H1 (cell line): ENCODE measurements at regions not wholly inside any gene's neighbourhood (a gene's known extent, or its start where the extent isn't known, plus 50 kb on each side); places are given as distances from the start of the nearest gene placed in this dataset.
A peak's percentile ranks its signal among the peaks of the same experiment; 100 is the strongest.

Experiments
- CTCF ChIA-PET: fragments of 300-600 bp; sonication (Branson Sonifier 250); formaldehyde crosslinking; loops from one replicate; lab custom pipeline; 2021; ENCODE audit not compliant: partially characterized antibody; lab: Charles Lee
- POLR2A ChIA-PET: fragments of 300-600 bp; sonication (Branson Sonifier 250); formaldehyde crosslinking; loops from one replicate; lab custom pipeline; 2021; ENCODE audit warnings: inconsistent platforms; ENCODE audit not compliant: partially characterized antibody; lab: Charles Lee
- DNase-seq, 2 experiments: peaks; one replicate each; pipeline versions ENCODE4 v3.0.0 to v3.0.0-alpha.2; 2010 to 2022; ENCODE audit warnings: low spot score in 2 of 2, low read depth in 1 of 2, mixed read lengths in 1 of 2
- FAIRE-seq: peaks from 2 replicates; lab custom pipeline; 2011; peaks lifted over from hg19 to GRCh38; lab: Jason Lieb, UNC
- H2AFZ ChIP-seq: 2 replicates; pipeline ENCODE4 v1.8.1; 2012; ENCODE audit warnings: low read length, inconsistent platforms
- H2AK5ac ChIP-seq: 2 replicates; pipeline ENCODE4 v1.6.1; 2013; ENCODE audit warnings: low read depth, low read length
- H2BK120ac ChIP-seq: replicated peaks from 2 replicates; pipeline ENCODE3; 2013; ENCODE audit warnings: low read depth, low read length, inconsistent platforms
- H2BK12ac ChIP-seq: 2 replicates; pipeline ENCODE4 v1.6.1; 2013; ENCODE audit warnings: low read depth, low read length
- H2BK15ac ChIP-seq: 2 replicates; pipeline ENCODE4 v1.6.1; 2013; ENCODE audit warnings: low read length
- H2BK20ac ChIP-seq: 2 replicates; pipeline ENCODE4 v1.6.1; 2013; ENCODE audit warnings: low read length
- H2BK5ac ChIP-seq: 2 replicates; pipeline ENCODE4 v1.6.1; 2013; ENCODE audit warnings: low read depth, low read length
- H3K14ac ChIP-seq: 2 replicates; pipeline ENCODE4 v1.6.1; 2013; ENCODE audit warnings: inconsistent platforms; ENCODE audit not compliant: insufficient read length
- H3K18ac ChIP-seq: 2 replicates; pipeline ENCODE4 v1.6.1; 2013; ENCODE audit warnings: low read length; ENCODE audit errors: extremely low read depth
- H3K23ac ChIP-seq: 2 replicates; pipeline ENCODE4 v1.6.1; 2013; ENCODE audit warnings: inconsistent platforms; ENCODE audit not compliant: insufficient read length
- H3K23me2 ChIP-seq: 2 replicates; pipeline ENCODE4 v1.6.1; 2013; ENCODE audit warnings: low read depth, low read length
- H3K27ac ChIP-seq: 2 replicates; pipeline ENCODE4 v1.6.1; 2011; ENCODE audit warnings: low read depth, low read length, inconsistent platforms
- H3K27me3 ChIP-seq, 4 experiments: replicated peaks in 1 of 4; 1 replicate in 1 of 4; 2 replicates in 3 of 4; pipeline versions ENCODE4 v1.6.1 to v1.8.1; 2011 to 2013; ENCODE audit warnings: low read length in 3 of 4, mild to moderate bottlenecking in 3 of 4, inconsistent platforms in 2 of 4, mixed read lengths in 2 of 4, moderate library complexity in 1 of 4; ENCODE audit not compliant: control insufficient read depth in 3 of 4, insufficient read depth in 3 of 4; ENCODE audit errors: extremely low read depth in 1 of 4
- H3K36me3 ChIP-seq, 4 experiments: 2 replicates each; pipeline versions ENCODE4 v1.6.1 to v1.8.1; 2011 to 2013; ENCODE audit warnings: mild to moderate bottlenecking in 4 of 4, low read length in 3 of 4, moderate library complexity in 2 of 4, control low read depth in 1 of 4, inconsistent platforms in 1 of 4; ENCODE audit not compliant: insufficient read depth in 4 of 4, control insufficient read depth in 2 of 4
- H3K4ac ChIP-seq: replicated peaks from 2 replicates; pipeline ENCODE3; 2013; ENCODE audit warnings: low read length, low read depth, mixed read lengths, inconsistent platforms; ENCODE audit not compliant: insufficient read length
- H3K4me1 ChIP-seq, 4 experiments: replicated peaks in 1 of 4; 1 replicate in 1 of 4; 2 replicates in 3 of 4; pipeline versions ENCODE4 v1.6.1 to v1.8.1; 2011 to 2013; ENCODE audit warnings: low read length in 3 of 4, inconsistent platforms in 2 of 4, mixed read lengths in 1 of 4; ENCODE audit not compliant: insufficient read depth in 4 of 4, control insufficient read depth in 3 of 4
- H3K4me2 ChIP-seq, 2 experiments: 2 replicates each; pipeline versions ENCODE4 v1.6.1 to v1.8.1; 2011 to 2013; ENCODE audit warnings: low read depth in 2 of 2, low read length in 2 of 2, control low read depth in 1 of 2, inconsistent platforms in 1 of 2, mild to moderate bottlenecking in 1 of 2; ENCODE audit not compliant: insufficient read depth in 1 of 2
- H3K4me3 ChIP-seq, 4 experiments: fragments of 200-600, 300-600 bp in 1 of 4; sonication (generic), shearing (Covaris generic), sonication (Bioruptor Twin) in 1 of 4; 2 replicates each; pipeline versions ENCODE4 v1.5.1 to v1.8.1; 2011 to 2016; ENCODE audit warnings: low read length in 4 of 4, low read depth in 3 of 4, control low read depth in 2 of 4, inconsistent platforms in 2 of 4, mild to moderate bottlenecking in 2 of 4, mixed read lengths in 1 of 4, moderate library complexity in 1 of 4; ENCODE audit not compliant: insufficient read depth in 2 of 4; ENCODE audit errors: extremely low read depth in 1 of 4
- H3K56ac ChIP-seq: replicated peaks from 2 replicates; pipeline ENCODE3; 2013; ENCODE audit warnings: low read depth, mild to moderate bottlenecking, mixed read lengths, low read length, inconsistent platforms; ENCODE audit not compliant: insufficient read length
- H3K79me1 ChIP-seq: 2 replicates; pipeline ENCODE4 v1.6.1; 2013; ENCODE audit warnings: low read depth, low read length, control low read depth
- H3K79me2 ChIP-seq, 2 experiments: 2 replicates each; pipeline versions ENCODE4 v1.6.1 to v1.8.1; 2012 to 2013; ENCODE audit warnings: low read length in 2 of 2, mild to moderate bottlenecking in 2 of 2, inconsistent platforms in 1 of 2; ENCODE audit not compliant: insufficient read depth in 2 of 2, control insufficient read depth in 1 of 2
- H3K9ac ChIP-seq, 4 experiments: replicated peaks in 1 of 4; 1 replicate in 1 of 4; 2 replicates in 3 of 4; pipeline versions ENCODE4 v1.6.1 to v1.8.1; 2011 to 2013; ENCODE audit warnings: low read depth in 3 of 4, low read length in 3 of 4, control low read depth in 2 of 4, mild to moderate bottlenecking in 2 of 4, moderate library complexity in 2 of 4, inconsistent platforms in 1 of 4; ENCODE audit errors: extremely low read depth in 1 of 4
- H3K9me3 ChIP-seq, 2 experiments: 2 replicates each; pipeline versions ENCODE4 v1.6.1 to v1.8.1; 2012 to 2013; ENCODE audit warnings: mild to moderate bottlenecking in 2 of 2, moderate library complexity in 2 of 2, control low read depth in 1 of 2, inconsistent platforms in 1 of 2, low read depth in 1 of 2, low read length in 1 of 2, mixed read lengths in 1 of 2; ENCODE audit not compliant: insufficient read depth in 2 of 2
- H4K20me1 ChIP-seq, 2 experiments: replicated peaks in 1 of 2; 2 replicates each; pipeline versions ENCODE3 to v1.8.1; 2011 to 2013; ENCODE audit warnings: inconsistent platforms in 2 of 2, low read length in 2 of 2, mild to moderate bottlenecking in 1 of 2; ENCODE audit not compliant: insufficient read depth in 2 of 2, control insufficient read depth in 1 of 2
- H4K5ac ChIP-seq: 2 replicates; pipeline ENCODE4 v1.6.1; 2013; ENCODE audit warnings: low read length, low read depth, mixed read lengths, inconsistent platforms; ENCODE audit not compliant: insufficient read length
- H4K8ac ChIP-seq: 2 replicates; pipeline ENCODE4 v1.8.0; 2013; ENCODE audit warnings: mild to moderate bottlenecking, moderate library complexity, low read length, inconsistent platforms; ENCODE audit not compliant: insufficient read depth; ENCODE audit errors: extremely low read depth
- H4K91ac ChIP-seq: replicated peaks from 2 replicates; pipeline ENCODE3; 2013; ENCODE audit warnings: low read length, mixed read lengths, inconsistent platforms; ENCODE audit not compliant: insufficient read length
- BRCA1 ChIP-seq: IDR thresholded peaks from 2 replicates; pipeline ENCODE4 v1.6.1; 2012; ENCODE audit warnings: low read depth, low read length, improper control_type of control experiment
- CEBPB ChIP-seq: IDR thresholded peaks from 2 replicates; pipeline ENCODE4 v1.6.1; 2012; ENCODE audit warnings: low read depth, low read length
- CHD1 ChIP-seq: IDR thresholded peaks from 2 replicates; pipeline ENCODE4 v1.6.1; 2012; ENCODE audit warnings: low read depth, low read length, improper control_type of control experiment
- JUN ChIP-seq: IDR thresholded peaks from 2 replicates; pipeline ENCODE4 v1.6.1; 2011; ENCODE audit warnings: low read depth, mild to moderate bottlenecking, improper control_type of control experiment, low read length
- JUND ChIP-seq: IDR thresholded peaks from 2 replicates; pipeline ENCODE4 v1.6.1; 2011; ENCODE audit warnings: mild to moderate bottlenecking, improper control_type of control experiment, low read length
- RNF2 ChIP-seq: fragments of 200-900, 300-1000 bp; sonication (generic); IDR thresholded peaks from 2 replicates; pipeline ENCODE4 v1.7.1; 2016; ENCODE audit warnings: borderline replicate concordance, low read depth, mild to moderate bottlenecking, antibody characterized with exemption, low read length; ENCODE audit not compliant: poor library complexity, severe bottlenecking; ENCODE audit errors: missing control alignments
- SAP30 ChIP-seq: fragments of 300-600 bp; sonication (generic); IDR thresholded peaks from 2 replicates; pipeline ENCODE4 v1.7.1; 2012; ENCODE audit warnings: low read length, moderate library complexity, mild to moderate bottlenecking, inconsistent platforms; ENCODE audit not compliant: insufficient read depth, insufficient replicate concordance
- SIN3A ChIP-seq, 2 experiments: IDR thresholded peaks in 1 of 2; conservative IDR thresholded peaks in 1 of 2; 2 replicates each; pipeline ENCODE4 v1.6.1; 2011 to 2012; ENCODE audit warnings: low read length in 2 of 2, improper control_type of control experiment in 1 of 2, low read depth in 1 of 2, mild to moderate bottlenecking in 1 of 2
- SRF ChIP-seq: IDR thresholded peaks from 2 replicates; pipeline ENCODE4 v1.6.1; 2011; ENCODE audit warnings: mild to moderate bottlenecking, low read depth, low read length, moderate library complexity
- TAF7 ChIP-seq: optimal IDR thresholded peaks from 2 replicates; pipeline ENCODE3; 2011; ENCODE audit warnings: low read depth, mild to moderate bottlenecking, inconsistent platforms, low read length, moderate library complexity, borderline replicate concordance
- WGBS, 2 experiments: shearing (Covaris generic) in 1 of 2; methylation state at CpG; one replicate each; pipeline versions ENCODE4 v1.1.6 to v1.1.7; 2013 to 2015; ENCODE audit warnings: low lambda C conversion rate in 2 of 2, mixed read lengths in 2 of 2, inconsistent platforms in 1 of 2, low coverage in 1 of 2, missing lambda C conversion rate in 1 of 2; ENCODE audit not compliant: insufficient replicate concordance in 2 of 2, insufficient coverage in 1 of 2, insufficient read length in 1 of 2; ENCODE audit errors: extremely low coverage in 1 of 2, missing lambda C conversion rate in 1 of 2; 5-methylcytosine and 5-hydroxymethylcytosine counted together
- TF ChIP-seq, protein P1 (sequence below): IDR thresholded peaks from 2 replicates; pipeline ENCODE4 v1.6.1; 2012; ENCODE audit warnings: inconsistent platforms
- TF ChIP-seq, protein P2 (sequence below): IDR thresholded peaks from 2 replicates; pipeline ENCODE4 v1.6.1; 2012; ENCODE audit warnings: inconsistent platforms

DNA sequence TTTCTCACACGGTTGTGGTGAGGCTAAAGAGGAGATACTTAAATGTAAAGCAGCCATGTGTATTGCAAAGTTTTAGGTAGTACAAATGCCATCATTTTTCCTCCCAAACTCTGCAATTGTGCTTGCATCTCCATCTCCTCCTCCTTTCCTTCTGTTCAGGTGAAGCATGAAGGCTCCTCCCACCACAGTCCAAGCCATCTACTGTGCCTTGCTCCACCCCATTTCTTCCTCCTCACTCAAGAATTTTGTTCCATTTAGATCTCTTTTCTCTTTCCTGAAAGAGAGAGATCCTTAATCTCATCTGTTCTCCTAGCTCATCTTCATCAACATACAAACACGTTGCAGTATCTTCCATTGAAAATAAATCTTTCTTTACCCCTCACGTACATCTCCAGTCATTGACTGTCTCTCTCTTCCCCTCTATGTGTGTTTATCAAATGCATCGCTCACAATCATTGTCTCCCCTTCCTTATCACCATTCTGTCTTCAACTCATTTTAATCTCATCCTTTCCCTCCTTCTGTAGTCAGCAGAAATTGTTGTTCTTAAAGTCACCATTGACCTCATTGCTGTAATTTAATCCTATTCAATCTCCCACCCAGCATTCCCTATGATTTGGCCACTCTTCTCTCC lies 392.1 kb downstream of the RAD51AP2 start:
- Histone ChIP-seq H3K27ac (no peak overlapping the region), H2BK20ac (0 out of 2 replicates have a peak overlapping the region, but pooled peaks have one; percentile 28), H2BK120ac (no peak overlapping the region), H3K79me1 (no peaks in the 10 kb centered on the region), H3K9me3 (no peaks in the 10 kb centered on the region), H3K18ac (no peak overlapping the region), H2BK15ac (no peak overlapping the region), H3K4ac (no peak overlapping the region), H3K23me2 (no peaks in the 10 kb centered on the region), H4K20me1 (no peaks in the 10 kb centered on the region), H2AK5ac (no peak overlapping the region), H3K14ac (no peak overlapping the region), H3K9ac (no peak overlapping the region), H4K91ac (no peak overlapping the region), H3K56ac (no peak overlapping the region), H4K8ac (no peak overlapping the region), H2AFZ (peak overlapping the region; percentile 57; the same call in 1 of the 2 replicates), H3K4me3 (no peak overlapping the region), H3K4me1 (no peaks in the 10 kb centered on the region), H3K23ac (no peak overlapping the region), H4K5ac (no peak overlapping the region), H3K4me2 (no peak overlapping the region), H3K79me2 (no peaks in the 10 kb centered on the region), H2BK5ac (no peak overlapping the region), H3K36me3 (no peaks in the 10 kb centered on the region), H3K27me3 (no peaks in the 10 kb centered on the region), H2BK12ac (no peak overlapping the region)
- WGBS, 2 experiments = 84% methylated on average over 4 of the region's 4 CpGs; no CpG with 5 or more reads in 1 of the 2 experiments
- no peak for FAIRE-seq
- DNase-seq = no peak
- ChIA-PET POLR2A (no interaction called here), CTCF (interaction anchor here (0.6 kb wide), 1 partner anchor 1478 kb away, joined by 3 read pairs; no protein-coding TSS in a partner anchor)
- no peak for TF ChIP-seq JUND
- no peak for TF ChIP-seq SRF
- TF ChIP-seq CHD1 = no peak
- TF ChIP-seq RNF2 = no peak
- no peak for TF ChIP-seq JUN
- TF ChIP-seq, protein P1, sequence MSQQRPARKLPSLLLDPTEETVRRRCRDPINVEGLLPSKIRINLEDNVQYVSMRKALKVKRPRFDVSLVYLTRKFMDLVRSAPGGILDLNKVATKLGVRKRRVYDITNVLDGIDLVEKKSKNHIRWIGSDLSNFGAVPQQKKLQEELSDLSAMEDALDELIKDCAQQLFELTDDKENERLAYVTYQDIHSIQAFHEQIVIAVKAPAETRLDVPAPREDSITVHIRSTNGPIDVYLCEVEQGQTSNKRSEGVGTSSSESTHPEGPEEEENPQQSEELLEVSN = no peak
- TF ChIP-seq CEBPB = no peak
- TF ChIP-seq, protein P2, sequence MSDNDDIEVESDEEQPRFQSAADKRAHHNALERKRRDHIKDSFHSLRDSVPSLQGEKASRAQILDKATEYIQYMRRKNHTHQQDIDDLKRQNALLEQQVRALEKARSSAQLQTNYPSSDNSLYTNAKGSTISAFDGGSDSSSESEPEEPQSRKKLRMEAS = no peak
- no peak for TF ChIP-seq TAF7
- TF ChIP-seq SAP30 = no peak
- no peak for TF ChIP-seq BRCA1
- no peak for TF ChIP-seq SIN3A (conservative IDR thresholded peaks at IDR 0.05 in 1 of 2, IDR thresholded peaks at IDR 0.05 in 1 of 2; ENCODE audit: low read depth in 1 of 2, low read length in 2 of 2)
